K562 (cell line): ENCODE measurements at regions not wholly inside any gene's neighbourhood (a gene's known extent, or its start where the extent isn't known, plus 50 kb on each side); places are given as distances from the start of the nearest gene placed in this dataset.

Experiments
- CBX2 ChIP-seq: fragments of 200-600 bp; sonication (generic); IDR thresholded peaks from one replicate; pipeline ENCODE4 v1.6.1; 2012; ENCODE audit warnings: mild to moderate bottlenecking, low read length, inconsistent platforms; ENCODE audit not compliant: insufficient read depth, poor library complexity, severe bottlenecking
- CUX1 ChIP-seq: fragments of 200-800 bp; sonication (Bioruptor generic); IDR thresholded peaks from 2 replicates; pipeline ENCODE4 v1.6.1; 2016; ENCODE audit warnings: missing genetic modification characterization, missing compliant biosample characterization
- E2F3 ChIP-seq: fragments of 250-450 bp; sonication (Bioruptor Pico); IDR thresholded peaks from 2 replicates; pipeline ENCODE4 v1.4.0; 2020; ENCODE audit warnings: mild to moderate bottlenecking
- EP300 ChIP-seq: IDR thresholded peaks from 2 replicates; pipeline ENCODE4 v1.6.1; 2012; ENCODE audit warnings: low read length, improper control_type of control experiment
- ETV1 ChIP-seq: fragments of 450-650 bp; conservative IDR thresholded peaks from 2 replicates; pipeline ENCODE4 v1.6.1; 2016; ENCODE audit warnings: missing genetic modification characterization, control low read depth, low read depth, missing compliant biosample characterization
- GATAD2A ChIP-seq: fragments of 450-650 bp; IDR thresholded peaks from 2 replicates; pipeline ENCODE4 v1.6.1; 2017
- HMG20B ChIP-seq: fragments of 250-450 bp; sonication (Bioruptor Pico); IDR thresholded peaks from 2 replicates; pipeline ENCODE4 v1.5.0; 2021; ENCODE audit warnings: mild to moderate bottlenecking
- HMGN3 ChIP-seq: IDR thresholded peaks from 2 replicates; pipeline ENCODE4 v1.6.1; 2011; ENCODE audit warnings: borderline replicate concordance, low read depth, mild to moderate bottlenecking, mixed read lengths, low read length; ENCODE audit not compliant: insufficient read length; ENCODE audit errors: extremely low read depth
- KAT7 ChIP-seq: sonication (generic); formaldehyde crosslinking; IDR thresholded peaks from 2 replicates; pipeline ENCODE4 v1.8.0; 2022; ENCODE audit warnings: missing genetic modification reagents, mild to moderate bottlenecking, borderline replicate concordance
- MECOM ChIP-seq: fragments of 250-450 bp; sonication (Bioruptor Pico); IDR thresholded peaks from 2 replicates; pipeline ENCODE4 v1.8.0; 2022; ENCODE audit warnings: inconsistent platforms
- NFIX ChIP-seq: fragments of 250-450 bp; sonication (Bioruptor Pico); IDR thresholded peaks from 2 replicates; pipeline ENCODE4 v1.4.0; 2020; ENCODE audit warnings: low read depth, mild to moderate bottlenecking, moderate library complexity
- NR2F6 ChIP-seq: fragments of 450-650 bp; formaldehyde crosslinking; IDR thresholded peaks from 2 replicates; pipeline ENCODE4 v1.4.0; 2020; ENCODE audit warnings: mild to moderate bottlenecking
- NR3C1 ChIP-seq: sonication (generic); formaldehyde crosslinking; IDR thresholded peaks from 2 replicates; pipeline ENCODE4 v1.8.1; 2022; ENCODE audit warnings: missing genetic modification reagents
- POLR2A ChIP-seq: fragments of 450-650 bp; conservative IDR thresholded peaks from 2 replicates; pipeline ENCODE4 v1.6.1; 2016
- POLR2AphosphoS2 ChIP-seq: IDR thresholded peaks from 2 replicates; pipeline ENCODE4 v1.6.1; 2012; ENCODE audit warnings: low read length, improper control_type of control experiment
- SAP30 ChIP-seq: fragments of 200-600 bp; sonication (generic); IDR thresholded peaks from 2 replicates; pipeline ENCODE4 v1.6.1; 2012; ENCODE audit warnings: borderline replicate concordance, low read depth, mild to moderate bottlenecking, moderate library complexity, low read length, control low read depth, inconsistent platforms; ENCODE audit not compliant: insufficient read depth, poor library complexity, severe bottlenecking
- SFPQ ChIP-seq: fragments of 200-400 bp; formaldehyde crosslinking; IDR thresholded peaks from 2 replicates; pipeline ENCODE4 v1.6.1; 2017; ENCODE audit warnings: mild to moderate bottlenecking, low read depth, low read length, moderate library complexity
- SLC30A9 ChIP-seq: fragments of 250-450 bp; sonication (Bioruptor Pico); IDR thresholded peaks from 2 replicates; pipeline ENCODE4 v1.8.0; 2022; ENCODE audit warnings: mild to moderate bottlenecking, moderate library complexity
- SREBF2 ChIP-seq: sonication (generic); formaldehyde crosslinking; IDR thresholded peaks from 2 replicates; pipeline ENCODE4 v1.4.0; 2020; ENCODE audit warnings: mild to moderate bottlenecking, missing genetic modification reagents
- SRSF1 ChIP-seq: fragments of 200-400 bp; formaldehyde crosslinking; IDR thresholded peaks from 2 replicates; pipeline ENCODE4 v1.6.1; 2017; ENCODE audit warnings: mild to moderate bottlenecking, low read depth, low read length, moderate library complexity
- XRCC4 ChIP-seq: IDR thresholded peaks from one replicate; pipeline ENCODE4 v1.6.1; 2011; ENCODE audit not compliant: insufficient read depth, insufficient read length; ENCODE audit errors: extremely low read depth
- YBX1 ChIP-seq: fragments of 450-650 bp; IDR thresholded peaks from 2 replicates; pipeline ENCODE4 v1.7.1; 2016; ENCODE audit warnings: mild to moderate bottlenecking
- ZFP30 ChIP-seq: fragments of 250-450 bp; sonication (Bioruptor Pico); IDR thresholded peaks from 2 replicates; pipeline ENCODE4 v1.8.0; 2022; ENCODE audit warnings: moderate library complexity, mild to moderate bottlenecking, inconsistent platforms, borderline replicate concordance
- ZNF212 ChIP-seq: fragments of 450-650 bp; formaldehyde crosslinking; IDR thresholded peaks from 2 replicates; pipeline ENCODE4 v1.4.0; 2020; ENCODE audit warnings: mild to moderate bottlenecking
- ZNF699 ChIP-seq: fragments of 250-450 bp; sonication (Bioruptor Pico); IDR thresholded peaks from 2 replicates; pipeline ENCODE4 v1.8.0; 2021; ENCODE audit warnings: mild to moderate bottlenecking, moderate library complexity; ENCODE audit not compliant: insufficient replicate concordance

GRCh38 chr11:91792779-91793262, 431.8 kb upstream of the FAT3 start (continued):
- TF ChIP-seq CBX2, result no peak
- TF ChIP-seq SFPQ, result no peak
- 0 out of 2 replicates have a peak, but pooled peaks have one; percentile 33 for TF ChIP-seq GATAD2A
- no peak for TF ChIP-seq YBX1
- no peak for TF ChIP-seq NR2F6 (CRISPR knock-in tag)
- no peak for TF ChIP-seq SREBF2 (CRISPR knock-in tag)
- no peak for TF ChIP-seq XRCC4
- no peak for TF ChIP-seq POLR2AphosphoS2
- peak; percentile 48 for TF ChIP-seq ETV1
- TF ChIP-seq ZFP30 (CRISPR knock-in tag), result no peak
- no peak for TF ChIP-seq E2F3 (CRISPR knock-in tag)
- 0 out of 2 replicates have a peak, but pooled peaks have one; percentile 16 for TF ChIP-seq MECOM (CRISPR knock-in tag)
- TF ChIP-seq NFIX, result no peak
- peak; percentile 89 for TF ChIP-seq EP300
- no peak for TF ChIP-seq HMGN3
- no peak for TF ChIP-seq SRSF1
- TF ChIP-seq KAT7 (CRISPR knock-in tag), result no peak
- no peak for TF ChIP-seq NR3C1 (CRISPR knock-in tag)
- TF ChIP-seq SAP30, result no peak
- no peak for TF ChIP-seq ZNF212 (CRISPR knock-in tag)
- TF ChIP-seq SLC30A9 (CRISPR knock-in tag), result no peak
- TF ChIP-seq CUX1, result no peak
- no peak for TF ChIP-seq HMG20B (CRISPR knock-in tag)
- TF ChIP-seq POLR2A, result 0 out of 2 replicates have a peak, but pooled peaks have one; percentile 30
- no peak for TF ChIP-seq ZNF699 (CRISPR knock-in tag)
